D721Med (cell line): ENCODE measurements at regions not wholly inside any gene's neighbourhood (a gene's known extent, or its start where the extent isn't known, plus 50 kb on each side); places are given as distances from the start of the nearest gene placed in this dataset.

Experiments used
- DNase-seq: peaks from one replicate; pipeline ENCODE4 v3.0.0; 2011; ENCODE audit warnings: low spot score; ENCODE audit not compliant: insufficient read length
- FAIRE-seq: peaks from 2 replicates; lab custom pipeline; 2011; peaks lifted over from hg19 to GRCh38; lab: Jason Lieb, UNC
- CTCF ChIP-seq: IDR thresholded peaks from 2 replicates; pipeline ENCODE4 v1.5.1; 2012; ENCODE audit warnings: mild to moderate bottlenecking, control low read depth; ENCODE audit not compliant: insufficient read depth; ENCODE audit errors: missing control alignments

DNA sequence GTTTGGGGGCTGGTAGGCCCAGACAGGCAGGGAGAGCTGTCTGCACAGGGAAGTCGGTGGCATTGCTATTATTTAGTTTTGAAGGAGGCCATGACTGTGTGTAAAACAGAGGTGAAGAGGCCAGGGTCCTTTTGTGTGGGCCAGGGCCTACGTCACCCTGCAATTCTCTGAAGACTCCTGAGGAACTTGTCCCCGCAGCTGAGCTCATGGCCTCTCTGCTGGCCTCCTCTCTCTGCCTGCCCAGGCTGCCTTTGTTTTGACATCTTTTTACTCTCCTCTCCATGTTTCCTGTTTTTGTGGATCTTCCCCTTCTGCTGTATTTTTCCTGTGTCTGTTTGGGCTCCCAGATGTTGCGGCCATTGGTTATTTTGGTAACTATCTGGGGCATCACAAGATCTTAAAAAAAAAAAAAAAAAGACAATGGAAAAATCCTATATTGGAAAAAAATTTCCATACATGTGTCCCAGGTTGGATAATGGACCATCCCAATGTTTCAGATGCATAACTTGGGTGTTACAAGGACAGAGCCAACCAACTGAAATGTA is 280.7 kb downstream of the RPS6KC1 start:
- TF ChIP-seq CTCF = no peak
- no peak for DNase-seq
- no peak for FAIRE-seq

- DNase-seq = no peak
- no peak for TF ChIP-seq CTCF
- no peak for FAIRE-seq
Measured at GRCh38 chr1:213332491-213332890, 281.4 kb downstream of the RPS6KC1 start.

DNA sequence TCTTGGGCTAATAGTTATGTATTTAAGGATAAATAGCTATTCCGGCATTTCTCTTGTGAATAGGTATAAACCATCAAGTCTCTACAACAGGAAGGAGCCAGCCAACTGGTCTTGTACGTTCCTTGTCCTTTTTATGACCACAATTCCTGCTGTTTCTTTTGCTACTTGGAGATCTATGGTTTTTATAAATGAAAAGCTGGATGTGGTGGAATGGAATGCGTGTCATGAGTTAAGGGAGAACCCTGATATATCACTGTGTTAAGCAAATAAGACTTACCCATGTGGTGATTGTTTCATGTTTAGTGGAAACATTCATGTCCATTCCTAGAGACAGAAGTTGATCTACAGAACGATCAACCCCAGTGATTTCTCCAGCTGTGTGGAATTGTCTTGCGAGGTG is 282.1 kb downstream of the RPS6KC1 start:
- FAIRE-seq (no peak), DNase-seq (no peak)
- TF ChIP-seq CTCF = no peak

DNA sequence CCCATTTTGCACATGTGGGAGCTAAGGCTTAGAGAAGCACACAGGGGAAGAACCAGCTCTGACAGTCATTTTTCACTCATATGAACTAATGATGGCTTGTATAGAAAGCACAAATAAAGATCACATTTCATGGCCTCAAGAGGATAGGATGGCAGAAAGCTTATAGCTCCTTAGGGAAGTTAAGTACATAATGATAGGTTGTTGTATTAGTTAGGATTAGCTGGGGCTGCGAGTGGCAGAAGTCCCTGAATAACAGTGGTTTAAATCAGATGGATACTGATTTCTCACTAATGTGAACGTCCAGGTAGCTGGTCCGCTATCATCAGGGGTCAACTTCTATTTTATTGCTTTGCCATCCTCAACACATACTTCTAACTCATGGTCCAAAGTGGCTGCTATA is 284.0 kb downstream of the RPS6KC1 start:
- DNase-seq = peak; percentile 37
- peak; percentile 98 for FAIRE-seq
- no peak for TF ChIP-seq CTCF

DNA sequence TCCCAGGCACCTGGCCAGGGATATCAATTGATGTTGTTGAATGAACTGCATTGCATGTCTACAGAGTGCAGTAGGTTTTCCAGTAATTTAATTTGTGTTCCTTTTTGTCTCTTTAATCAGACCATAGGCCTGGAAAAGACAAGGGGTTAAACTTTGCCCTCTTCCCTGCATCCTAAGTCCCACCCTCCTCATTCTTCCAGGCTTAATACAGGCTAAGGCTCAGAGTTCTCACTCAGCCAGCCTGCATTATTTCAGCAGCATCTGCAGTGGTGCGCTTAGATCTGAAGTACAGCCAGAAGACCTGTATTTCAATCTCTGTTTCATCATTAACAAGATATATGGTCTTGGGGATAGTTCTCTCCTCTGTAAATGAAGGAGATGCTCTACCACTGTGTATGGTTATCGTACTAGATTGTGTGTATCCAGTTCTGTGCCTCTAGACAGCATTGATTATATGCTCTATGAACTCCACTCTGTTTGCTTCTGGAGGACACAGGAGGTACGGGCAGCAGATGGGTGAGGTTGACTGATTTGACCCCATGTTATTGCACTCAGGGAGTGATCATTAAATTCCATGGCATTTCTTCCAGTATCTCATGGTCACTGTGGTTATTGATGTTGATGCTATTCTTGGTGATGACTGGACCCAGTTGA is 286.1 kb downstream of the RPS6KC1 start:
- TF ChIP-seq CTCF = no peak
- DNase-seq (no peak), FAIRE-seq (peak; percentile 16)

GRCh38 chr1:213340593-213340992 is 289.6 kb downstream of the RPS6KC1 start:
- TF ChIP-seq CTCF = no peak
- DNase-seq (no peak), FAIRE-seq (no peak)

DNA sequence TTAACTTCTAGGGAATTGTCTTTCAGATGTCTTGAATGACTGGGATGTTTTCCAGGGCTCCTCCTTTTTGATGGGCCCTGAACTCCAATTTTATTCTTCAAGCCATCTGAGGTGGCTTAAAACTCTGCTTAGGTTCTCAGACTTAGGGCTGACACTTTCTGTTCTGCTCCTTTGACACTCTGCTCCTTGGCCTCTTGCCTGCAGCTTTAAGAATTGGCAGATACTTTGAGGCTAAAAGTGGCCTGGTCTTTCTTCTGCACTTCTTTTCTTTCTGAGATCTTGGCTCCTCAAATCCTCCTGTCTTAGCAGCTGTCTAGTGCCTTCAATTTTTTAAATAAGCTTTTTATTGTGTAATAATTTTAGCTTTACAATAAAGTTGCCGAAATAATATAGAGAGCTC is 294.6 kb downstream of the RPS6KC1 start:
- DNase-seq (no peak), FAIRE-seq (no peak)
- no peak for TF ChIP-seq CTCF
